ENCODE measurements at regions not wholly inside any gene's neighbourhood (a gene's known extent, or its start where the extent isn't known, plus 50 kb on each side); places are given as distances from the start of the nearest gene placed in this dataset.
A peak's percentile ranks its signal among the peaks of the same experiment; 100 is the strongest.
"Not testable (repeated sequence)": the region's sequence is repeated elsewhere in the genome, so short reads cannot be mapped to it uniquely, and the experiment has no call there.

GRCh38 chr7:28328822-28329660 lies 83.3 kb upstream of the CREB5 start:
- peak overlapping the region; percentile 81 for H3K27ac Mint-ChIP-seq
- peaks cover 12% of the 10 kb centered on the region for H3K4me1 Mint-ChIP-seq
- no peak overlapping the region for H3K4me3 Mint-ChIP-seq
- H3K36me3 Mint-ChIP-seq = no peaks in the 10 kb centered on the region
- no peaks in the 10 kb centered on the region for H3K9me3 Mint-ChIP-seq
- DNase-seq (ENCODE audit: low spot score in 2 of 2) (peak in 1 of 2 donors; percentile 26), ATAC-seq (ENCODE audit: low read depth) (peak; percentile 78)
- H3K27me3 Mint-ChIP-seq = no peaks in the 10 kb centered on the region

GRCh38 chr7:28329661-28330363 lies 82.5 kb upstream of the CREB5 start:
- H3K4me1 Mint-ChIP-seq = peaks cover 12% of the 10 kb centered on the region
- H3K27me3 Mint-ChIP-seq = no peaks in the 10 kb centered on the region
- peak; percentile 64 for ATAC-seq (ENCODE audit: low read depth)
- peak overlapping the region; percentile 81 for H3K27ac Mint-ChIP-seq
- peak overlapping the region; percentile 18 for H3K4me3 Mint-ChIP-seq
- H3K9me3 Mint-ChIP-seq = peaks cover under 1% of the 10 kb centered on the region
- peak; percentile 16 to 18 for DNase-seq (ENCODE audit: low spot score in 2 of 2)
- H3K36me3 Mint-ChIP-seq = no peaks in the 10 kb centered on the region

- peaks cover 2% of the 10 kb centered on the region for H3K9me3 Mint-ChIP-seq
- ATAC-seq (ENCODE audit: low read depth) (peak; percentile 48), DNase-seq (ENCODE audit: low spot score in 2 of 2) (no peak)
- no peaks in the 10 kb centered on the region for H3K36me3 Mint-ChIP-seq
- no peaks in the 10 kb centered on the region for H3K27me3 Mint-ChIP-seq
- peaks cover 12% of the 10 kb centered on the region for H3K4me1 Mint-ChIP-seq
- peak overlapping the region; percentile 81 for H3K27ac Mint-ChIP-seq
- H3K4me3 Mint-ChIP-seq = peak overlapping the region; percentile 76
Measured at GRCh38 chr7:28330384-28331070, 81.8 kb upstream of the CREB5 start.

- Mint-ChIP-seq H3K4me3 (no peak overlapping the region), H3K27ac (no peak overlapping the region), H3K9me3 (peaks cover 2% of the 10 kb centered on the region), H3K27me3 (no peaks in the 10 kb centered on the region), H3K4me1 (peaks cover 12% of the 10 kb centered on the region), H3K36me3 (no peaks in the 10 kb centered on the region)
- no peak for DNase-seq (ENCODE audit: low spot score in 2 of 2)
- ATAC-seq (ENCODE audit: low read depth) = no peak
Measured at GRCh38 chr7:28332046-28332445, 80.3 kb upstream of the CREB5 start.

- not testable (repeated sequence) for H3K9me3 Mint-ChIP-seq; ATAC-seq (ENCODE audit: low read depth); DNase-seq (ENCODE audit: low spot score in 2 of 2); H3K36me3 Mint-ChIP-seq; H3K27ac Mint-ChIP-seq; H3K27me3 Mint-ChIP-seq; H3K4me3 Mint-ChIP-seq
- H3K4me1 Mint-ChIP-seq = peaks cover 12% of the 10 kb centered on the region
Measured at GRCh38 chr7:28333548-28333947, 78.8 kb upstream of the CREB5 start.

GRCh38 chr7:28336806-28337205 lies 75.5 kb upstream of the CREB5 start:
- Mint-ChIP-seq H3K27ac (no peak overlapping the region), H3K9me3 (peaks cover 2% of the 10 kb centered on the region), H3K27me3 (peaks cover 2% of the 10 kb centered on the region), H3K4me3 (no peak overlapping the region), H3K4me1 (no peaks in the 10 kb centered on the region), H3K36me3 (no peaks in the 10 kb centered on the region)
- no peak for DNase-seq (ENCODE audit: low spot score in 2 of 2)
- ATAC-seq (ENCODE audit: low read depth) = no peak

- Mint-ChIP-seq H3K27ac (no peak overlapping the region), H3K4me1 (no peaks in the 10 kb centered on the region), H3K36me3 (no peaks in the 10 kb centered on the region), H3K9me3 (peaks cover 2% of the 10 kb centered on the region), H3K27me3 (peaks cover 2% of the 10 kb centered on the region), H3K4me3 (no peak overlapping the region)
- no peak for ATAC-seq (ENCODE audit: low read depth)
- no peak for DNase-seq (ENCODE audit: low spot score in 2 of 2)
Measured at GRCh38 chr7:28338041-28338440, 74.3 kb upstream of the CREB5 start.

- Mint-ChIP-seq H3K27me3 (peaks cover 5% of the 10 kb centered on the region), H3K9me3 (no peaks in the 10 kb centered on the region), H3K4me1 (peaks cover 3% of the 10 kb centered on the region), H3K36me3 (no peaks in the 10 kb centered on the region), H3K4me3 (no peak overlapping the region), H3K27ac (no peak overlapping the region)
- DNase-seq (ENCODE audit: low spot score in 2 of 2) (no peak), ATAC-seq (ENCODE audit: low read depth) (no peak)
Measured at GRCh38 chr7:28343462-28343861, 68.9 kb upstream of the CREB5 start.

GRCh38 chr7:28346256-28346655 lies 66.1 kb upstream of the CREB5 start:
- H3K9me3 Mint-ChIP-seq = no peaks in the 10 kb centered on the region
- H3K27ac Mint-ChIP-seq = no peak overlapping the region
- H3K4me1 Mint-ChIP-seq = peaks cover 3% of the 10 kb centered on the region
- ATAC-seq (ENCODE audit: low read depth) (no peak), DNase-seq (ENCODE audit: low spot score in 2 of 2) (no peak)
- no peaks in the 10 kb centered on the region for H3K36me3 Mint-ChIP-seq
- H3K27me3 Mint-ChIP-seq = peaks cover 5% of the 10 kb centered on the region
- H3K4me3 Mint-ChIP-seq = no peak overlapping the region

GRCh38 chr7:28346676-28347363 lies 65.5 kb upstream of the CREB5 start:
- H3K9me3 Mint-ChIP-seq = no peaks in the 10 kb centered on the region
- ATAC-seq (ENCODE audit: low read depth) = no peak
- H3K4me1 Mint-ChIP-seq = peaks cover 3% of the 10 kb centered on the region
- H3K27ac Mint-ChIP-seq = no peak overlapping the region
- DNase-seq (ENCODE audit: low spot score in 2 of 2) = no peak
- peaks cover 3% of the 10 kb centered on the region for H3K27me3 Mint-ChIP-seq
- no peaks in the 10 kb centered on the region for H3K36me3 Mint-ChIP-seq
- no peak overlapping the region for H3K4me3 Mint-ChIP-seq

- Mint-ChIP-seq H3K9me3 (no peaks in the 10 kb centered on the region), H3K4me1 (peaks cover 3% of the 10 kb centered on the region), H3K27me3 (peaks cover 3% of the 10 kb centered on the region), H3K27ac (no peak overlapping the region), H3K4me3 (no peak overlapping the region), H3K36me3 (no peaks in the 10 kb centered on the region)
- DNase-seq (ENCODE audit: low spot score in 2 of 2) (no peak), ATAC-seq (ENCODE audit: low read depth) (no peak)
Measured at GRCh38 chr7:28347475-28348318, 64.6 kb upstream of the CREB5 start.

- no peaks in the 10 kb centered on the region for H3K36me3 Mint-ChIP-seq
- peaks cover 3% of the 10 kb centered on the region for H3K4me1 Mint-ChIP-seq
Measured at GRCh38 chr7:28348636-28349035, 63.7 kb upstream of the CREB5 start.

GRCh38 chr7:28349637-28350036 lies 62.7 kb upstream of the CREB5 start:
- ATAC-seq (ENCODE audit: low read depth) (no peak), DNase-seq (ENCODE audit: low spot score in 2 of 2) (no peak)
- no peaks in the 10 kb centered on the region for H3K36me3 Mint-ChIP-seq
- H3K4me3 Mint-ChIP-seq = no peak overlapping the region
- peaks cover 6% of the 10 kb centered on the region for H3K27me3 Mint-ChIP-seq
- H3K27ac Mint-ChIP-seq = no peak overlapping the region
- H3K4me1 Mint-ChIP-seq = peaks cover 3% of the 10 kb centered on the region
- H3K9me3 Mint-ChIP-seq = no peaks in the 10 kb centered on the region

More at GRCh38 chr7:28348636-28349035, 63.7 kb upstream of the CREB5 start:
- DNase-seq (ENCODE audit: low spot score in 2 of 2) (no peak), ATAC-seq (ENCODE audit: low read depth) (no peak)
- Mint-ChIP-seq H3K27me3 (peaks cover 6% of the 10 kb centered on the region), H3K4me3 (no peak overlapping the region), H3K27ac (no peak overlapping the region), H3K9me3 (no peaks in the 10 kb centered on the region)
